Esophagus squamous epithelium (tissue), 4 donors: ENCODE measurements at regions not wholly inside any gene's neighbourhood (a gene's known extent, or its start where the extent isn't known, plus 50 kb on each side); places are given as distances from the start of the nearest gene placed in this dataset.

Source experiments
- CTCF ChIP-seq, 6 experiments: fragments of 450-650 bp in 4 of 6; fragments of 200-600 bp in 2 of 6; sonication (generic) in 2 of 6; IDR thresholded peaks; one replicate each; pipeline ENCODE4 v1.5.1; 2016 to 2019; ENCODE audit warnings: antibody characterized with exemption in 6 of 6, mild to moderate bottlenecking in 4 of 6, moderate library complexity in 4 of 6
- POLR2A ChIP-seq, 4 donors: fragments of 450-650 bp; IDR thresholded peaks; one replicate each; pipeline ENCODE4 v1.6.1; 2017; ENCODE audit warnings: antibody characterized with exemption in 4 of 4, mild to moderate bottlenecking in 4 of 4, moderate library complexity in 3 of 4

GRCh38 chr20:21016751-21017150 is 89.4 kb downstream of the LINC00237 start:
- TF ChIP-seq CTCF (IDR thresholded peaks at IDR 0.05) (no peak), POLR2A (IDR thresholded peaks at IDR 0.05) (no peak)
